MM.1S (cell line): ENCODE measurements at regions not wholly inside any gene's neighbourhood (a gene's known extent, or its start where the extent isn't known, plus 50 kb on each side); places are given as distances from the start of the nearest gene placed in this dataset.

Experiments used
- CTCF ChIP-seq: fragments of 300-600 bp; sonication (generic); IDR thresholded peaks from 2 replicates; pipeline ENCODE4 v1.5.1; 2016; ENCODE audit warnings: antibody characterized with exemption, low read length, mixed read lengths
- EZH2 ChIP-seq: fragments of 300-600 bp; sonication (generic); optimal IDR thresholded peaks from 2 replicates; pipeline ENCODE3; 2017; ENCODE audit warnings: low read depth, mild to moderate bottlenecking, antibody characterized with exemption, low read length, mixed read lengths

GRCh38 chr2:103383541-103383940 lies 621.7 kb downstream of the TMEM182 start:
- TF ChIP-seq CTCF (no peak), EZH2 (no peak)
